HG03095 (cell line): ENCODE measurements at regions not wholly inside any gene's neighbourhood (a gene's known extent, or its start where the extent isn't known, plus 50 kb on each side); places are given as distances from the start of the nearest gene placed in this dataset.

ENCODE experiments used
- ATAC-seq: cut with Tn5 transposase; IDR thresholded peaks from one replicate; pipeline ENCODE4 v1.9.1; 2021; ENCODE audit warnings: moderate library complexity; ENCODE audit not compliant: unreplicated experiment

DNA sequence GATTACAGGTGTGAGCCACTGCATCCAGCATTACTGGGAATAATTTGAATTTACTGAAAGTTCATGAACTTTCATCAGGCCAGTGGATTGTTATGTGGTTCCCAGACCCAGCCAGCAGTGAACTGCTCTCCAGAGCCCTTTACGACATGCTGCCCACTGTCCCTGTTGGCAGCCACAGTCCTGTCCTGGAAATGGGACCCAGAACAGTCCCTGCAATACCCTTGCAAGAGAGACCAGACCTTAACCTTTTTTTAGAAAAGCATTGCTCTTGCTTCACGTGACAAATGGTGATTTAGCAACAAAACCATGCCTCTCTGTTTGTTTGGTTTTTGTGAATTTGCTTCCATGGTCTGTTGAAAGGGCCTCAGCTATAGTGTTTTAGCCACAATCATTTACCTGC lies 367.3 kb upstream of the C2CD4B start:
- no peak for ATAC-seq

DNA sequence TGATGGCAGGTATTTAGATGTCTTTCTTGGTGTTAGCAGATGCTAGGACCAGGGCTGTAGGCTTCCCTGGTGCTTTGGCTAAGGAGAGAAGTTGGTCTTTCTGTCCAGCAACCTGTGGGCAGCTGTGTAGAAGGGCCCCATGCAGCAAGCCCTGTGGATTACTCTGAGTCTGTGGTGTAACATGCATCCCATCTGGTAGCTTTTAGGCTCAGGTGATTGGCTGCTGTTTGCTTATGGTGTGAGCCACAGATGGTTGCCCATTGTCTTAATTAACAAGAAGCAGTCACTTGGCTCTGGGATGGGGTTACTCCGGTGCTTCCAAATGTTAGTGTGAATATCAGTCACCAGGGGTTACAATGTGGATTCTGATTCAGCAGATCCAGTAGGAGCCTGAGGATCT lies 368.6 kb upstream of the C2CD4B start:
- ATAC-seq = no peak

DNA sequence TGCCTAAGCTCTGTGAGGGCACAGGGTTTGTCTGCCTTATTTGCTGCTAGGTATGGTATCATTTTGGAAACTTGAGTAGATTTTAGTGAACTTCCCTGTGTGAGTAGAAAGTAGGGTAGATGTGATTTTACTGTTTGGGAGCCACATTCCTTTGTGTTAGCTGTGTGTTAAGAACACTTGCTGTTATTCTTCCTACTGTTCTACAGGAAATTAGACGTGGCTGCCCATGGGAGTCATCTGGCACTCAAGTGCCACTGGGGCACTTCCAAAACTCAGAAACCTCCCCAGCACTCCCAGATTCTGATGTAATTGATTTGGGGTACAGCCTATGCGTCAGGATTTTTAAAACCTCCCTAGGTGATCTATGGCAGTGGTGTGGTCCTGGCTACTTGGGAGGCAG lies 369.9 kb upstream of the C2CD4B start:
- no peak for ATAC-seq

DNA sequence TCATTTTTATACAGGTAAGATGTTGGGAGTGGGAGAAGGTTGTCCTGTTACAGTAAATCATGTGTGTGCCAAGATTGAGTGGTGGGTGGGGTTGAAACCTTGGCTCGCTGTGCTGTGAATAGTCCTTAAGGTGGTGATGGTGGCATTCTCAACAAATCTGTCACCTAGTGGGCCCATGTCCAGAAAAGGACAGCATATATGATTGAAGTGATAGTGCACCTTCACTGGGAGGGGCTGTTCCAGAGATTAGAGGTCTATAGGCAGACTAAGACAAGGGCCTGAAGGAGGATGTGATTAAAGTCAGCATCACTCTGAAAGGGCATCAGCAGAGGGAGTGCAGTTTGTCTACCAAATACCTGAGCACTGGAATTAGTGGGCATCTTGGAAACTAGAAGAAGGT lies 374.2 kb upstream of the C2CD4B start:
- no peak for ATAC-seq

DNA sequence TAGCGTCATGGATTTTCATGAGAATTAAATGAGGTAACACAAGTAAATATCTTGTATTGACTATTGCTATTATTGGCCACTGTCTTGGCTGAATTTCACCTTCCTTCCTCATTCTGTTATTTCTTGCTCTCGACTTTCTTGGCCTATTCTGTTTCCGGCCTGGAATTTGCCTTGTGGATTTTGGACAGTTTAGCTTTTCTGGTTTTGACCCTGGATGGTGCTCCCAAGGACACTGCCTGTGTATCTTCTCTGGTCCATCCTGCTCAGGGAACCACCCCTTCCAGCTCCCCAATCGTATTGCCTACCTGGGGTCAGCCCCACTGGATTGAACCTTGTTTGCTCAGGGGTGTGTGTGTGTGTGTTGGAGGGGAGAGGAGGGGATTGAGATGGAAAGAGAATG lies 376.2 kb upstream of the C2CD4B start:
- no peak for ATAC-seq

DNA sequence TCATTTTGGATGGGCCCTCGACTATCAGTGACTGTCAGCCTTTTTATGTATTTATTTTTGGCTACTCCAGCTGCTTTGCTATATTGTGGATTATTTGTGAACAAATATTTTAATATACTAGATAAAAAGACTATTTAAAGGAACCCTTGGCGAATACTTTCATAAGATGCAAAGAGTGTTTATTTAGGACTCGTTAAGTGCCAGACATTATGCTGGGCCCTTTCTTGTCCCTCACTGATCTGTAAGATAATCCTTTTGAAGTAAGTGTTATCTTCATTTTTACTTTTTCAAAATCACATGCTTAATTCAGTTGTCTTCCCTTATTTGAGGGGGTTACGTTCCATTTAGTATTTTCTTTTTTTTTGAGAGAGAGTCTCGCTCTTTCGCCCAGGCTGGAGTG lies 376.8 kb upstream of the C2CD4B start:
- no peak for ATAC-seq

DNA sequence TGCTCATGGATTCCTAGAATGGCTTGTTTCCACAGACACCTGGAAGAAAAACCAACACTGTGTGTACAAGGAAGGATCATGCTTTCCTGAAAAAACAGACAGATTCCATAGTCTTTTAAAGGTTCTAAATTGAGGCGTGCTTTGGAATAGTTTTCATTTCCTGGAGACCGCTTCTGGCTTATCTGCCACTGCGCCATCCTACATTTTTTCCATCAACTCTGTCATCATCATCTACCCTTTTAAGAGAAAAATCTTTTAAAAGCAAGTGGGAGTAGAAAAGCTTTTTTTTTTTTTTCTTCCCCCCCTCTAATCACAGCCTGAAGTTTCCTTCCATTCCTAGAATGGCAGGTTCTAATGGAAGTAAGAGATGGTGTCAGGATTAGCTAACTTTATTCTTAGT lies 379.4 kb upstream of the C2CD4B start:
- no peak for ATAC-seq

DNA sequence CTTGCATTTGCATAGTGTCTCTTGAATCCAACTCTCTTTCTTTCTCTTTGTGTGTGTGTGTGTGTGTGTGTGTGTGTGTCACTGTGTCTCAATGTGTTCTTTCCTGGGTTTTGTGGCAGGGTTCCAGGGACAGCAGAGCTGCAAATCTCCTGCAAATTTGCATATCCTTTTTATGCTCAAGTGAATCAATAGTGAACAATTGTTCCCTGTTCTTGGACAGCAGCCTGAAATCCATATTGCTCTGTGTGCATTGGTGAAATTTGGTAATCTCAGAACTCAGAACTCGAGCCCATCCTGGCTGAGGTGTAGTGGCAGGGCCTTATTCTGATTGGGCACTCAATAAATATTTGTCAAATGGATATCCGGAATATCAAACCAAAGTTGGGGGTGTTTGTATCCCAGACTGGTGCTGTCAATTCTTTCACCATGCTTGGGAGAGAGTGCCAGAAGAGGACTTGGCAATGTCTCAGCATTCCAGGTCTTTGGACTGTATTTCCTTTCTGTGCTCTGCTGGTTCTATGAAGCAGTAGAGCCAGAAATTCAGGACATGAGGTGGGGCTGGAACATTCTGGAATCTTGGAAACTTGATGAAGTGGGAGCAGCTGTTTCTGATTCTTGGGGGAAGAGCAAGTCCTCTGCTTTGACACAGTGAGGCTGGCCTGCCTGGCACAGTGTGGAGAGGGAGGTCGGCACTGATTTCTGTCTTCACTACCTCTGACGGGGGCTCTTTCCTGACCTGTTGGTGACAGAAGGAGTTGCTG lies 380.6 kb upstream of the C2CD4B start:
- ATAC-seq = no peak

DNA sequence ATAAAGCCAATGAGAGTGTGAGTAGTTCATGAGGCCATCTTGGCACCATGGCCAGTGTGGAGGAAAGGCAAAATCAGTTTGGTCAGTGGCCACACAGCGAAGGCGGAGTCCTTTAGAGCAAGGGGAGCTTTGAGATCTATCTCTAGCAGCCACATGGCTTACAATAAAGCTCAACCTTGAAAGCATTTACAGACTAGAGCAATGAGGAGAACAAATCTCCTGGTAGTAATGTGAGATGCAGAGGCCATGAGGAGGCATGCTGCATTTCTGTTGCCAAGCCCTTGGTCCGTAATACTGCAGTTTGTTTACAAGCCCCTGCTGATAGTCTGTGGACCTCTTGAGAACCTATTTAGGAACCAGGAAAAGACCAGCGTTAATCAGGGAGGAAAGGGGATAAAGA lies 381.5 kb upstream of the C2CD4B start:
- no peak for ATAC-seq

DNA sequence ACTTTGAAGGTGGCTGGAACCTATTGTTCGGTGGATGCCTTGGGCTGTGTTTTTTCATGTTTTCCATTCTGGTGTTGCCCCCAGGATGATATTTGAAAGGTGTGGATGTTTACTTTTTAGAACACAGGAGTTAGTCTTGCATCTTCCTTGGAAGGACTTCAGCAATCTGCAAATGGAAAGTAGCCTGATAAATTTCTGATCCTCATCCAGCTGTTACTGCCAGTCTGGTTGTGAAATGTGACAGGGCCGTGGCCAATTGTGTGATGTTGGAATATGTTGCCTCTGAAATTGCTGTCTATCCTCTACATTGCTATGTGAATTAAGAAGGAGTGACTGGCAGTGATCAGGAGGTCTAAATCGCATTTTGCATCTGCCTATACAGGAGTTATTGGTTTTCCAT lies 382.5 kb upstream of the C2CD4B start:
- ATAC-seq = no peak

DNA sequence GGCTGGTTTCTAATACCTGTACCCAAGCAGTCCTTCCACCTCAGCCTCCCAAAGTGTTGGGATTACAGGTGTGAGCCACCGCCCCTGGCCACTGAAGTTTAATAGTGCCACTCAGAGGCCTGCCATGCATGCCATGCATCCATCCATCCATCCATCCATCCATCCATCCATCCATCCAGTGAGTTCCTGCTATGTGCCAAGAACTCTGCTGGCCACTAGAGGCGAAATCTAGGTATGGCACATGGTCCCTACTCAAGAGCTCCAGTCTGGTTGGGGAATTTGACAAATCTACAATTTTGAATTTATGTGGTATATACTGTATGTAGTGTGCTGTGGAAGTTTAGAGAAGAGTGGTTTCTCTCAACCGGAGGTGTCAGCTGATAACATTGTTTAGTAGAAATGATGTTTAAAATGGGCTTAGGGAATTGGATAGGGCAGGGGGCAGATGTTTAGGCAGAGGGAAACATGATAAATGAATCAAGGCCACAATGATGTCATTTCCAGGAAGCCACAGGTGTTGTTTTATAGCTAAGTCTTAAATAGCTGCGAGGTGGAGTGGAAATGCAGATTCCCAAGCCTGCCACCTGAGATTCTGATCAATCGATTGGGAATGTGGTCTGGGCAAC lies 384.4 kb upstream of the C2CD4B start:
- ATAC-seq = no peak

DNA sequence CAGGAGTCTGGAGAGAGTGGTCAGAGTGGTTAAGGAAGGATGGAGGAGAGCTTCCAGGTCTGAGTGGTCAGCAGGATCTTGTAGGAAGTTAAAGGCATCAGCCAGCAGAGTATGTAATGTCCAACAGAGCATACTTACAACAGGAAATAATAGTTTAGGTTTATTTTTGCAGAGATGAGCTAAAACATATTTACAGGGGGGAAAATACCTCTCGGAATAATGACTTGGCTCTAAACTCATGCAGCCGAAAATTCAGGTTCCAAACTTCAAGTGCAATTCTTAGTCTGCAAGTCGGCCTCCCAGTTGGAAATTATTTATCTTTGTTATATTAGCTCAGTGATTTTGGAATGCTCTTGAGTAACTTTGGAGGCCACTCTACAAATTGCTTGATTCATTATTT lies 385.0 kb upstream of the C2CD4B start:
- no peak for ATAC-seq

DNA sequence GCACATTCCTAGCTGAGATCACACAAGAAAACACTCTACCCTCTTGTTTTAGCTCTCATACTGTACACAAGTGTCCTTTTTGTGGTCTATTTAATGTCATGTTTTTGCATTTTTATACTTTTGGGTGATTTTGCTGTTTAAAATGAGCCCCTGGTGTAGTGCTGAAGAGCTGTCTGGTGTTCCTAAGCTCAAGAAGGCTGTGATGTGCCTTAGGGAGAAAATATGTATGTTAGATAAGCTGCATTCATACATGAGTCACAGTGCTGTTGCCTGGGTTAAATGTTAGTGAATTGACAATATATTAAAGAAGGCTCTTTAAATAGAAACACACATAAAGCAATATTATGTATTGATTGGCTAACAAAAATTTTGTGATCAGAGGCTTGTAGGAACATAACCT lies 387.4 kb upstream of the C2CD4B start:
- ATAC-seq = no peak

DNA sequence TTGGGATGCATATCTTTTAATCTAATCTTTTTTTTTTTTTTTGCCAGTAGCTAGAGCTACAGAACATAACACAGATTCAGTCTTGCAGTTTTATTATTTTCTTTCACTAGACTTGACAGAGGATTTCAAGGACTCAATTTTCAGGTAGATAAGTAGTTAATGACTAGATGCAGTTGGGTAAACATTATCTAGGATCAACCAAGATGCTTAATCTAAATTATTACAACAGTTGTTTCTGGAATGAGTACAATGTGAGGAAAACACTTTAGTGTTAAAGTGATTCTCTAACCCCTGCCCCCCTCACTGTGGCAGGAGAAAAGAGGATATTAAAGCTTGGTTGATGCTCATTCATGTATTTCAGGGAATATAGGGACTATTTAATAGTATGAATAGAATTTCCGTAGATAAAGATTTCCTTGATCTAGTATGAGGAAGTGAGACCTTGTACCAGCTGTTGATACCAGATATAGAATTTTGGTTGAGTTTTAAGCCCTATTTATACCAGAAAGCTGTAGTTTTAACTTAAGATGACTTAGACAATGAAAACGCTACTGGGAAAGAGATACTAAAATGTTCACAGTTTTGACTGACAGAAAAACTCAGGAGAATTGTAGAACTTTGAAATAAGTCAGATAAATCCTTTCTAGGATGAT lies 389.0 kb upstream of the C2CD4B start:
- no peak for ATAC-seq

DNA sequence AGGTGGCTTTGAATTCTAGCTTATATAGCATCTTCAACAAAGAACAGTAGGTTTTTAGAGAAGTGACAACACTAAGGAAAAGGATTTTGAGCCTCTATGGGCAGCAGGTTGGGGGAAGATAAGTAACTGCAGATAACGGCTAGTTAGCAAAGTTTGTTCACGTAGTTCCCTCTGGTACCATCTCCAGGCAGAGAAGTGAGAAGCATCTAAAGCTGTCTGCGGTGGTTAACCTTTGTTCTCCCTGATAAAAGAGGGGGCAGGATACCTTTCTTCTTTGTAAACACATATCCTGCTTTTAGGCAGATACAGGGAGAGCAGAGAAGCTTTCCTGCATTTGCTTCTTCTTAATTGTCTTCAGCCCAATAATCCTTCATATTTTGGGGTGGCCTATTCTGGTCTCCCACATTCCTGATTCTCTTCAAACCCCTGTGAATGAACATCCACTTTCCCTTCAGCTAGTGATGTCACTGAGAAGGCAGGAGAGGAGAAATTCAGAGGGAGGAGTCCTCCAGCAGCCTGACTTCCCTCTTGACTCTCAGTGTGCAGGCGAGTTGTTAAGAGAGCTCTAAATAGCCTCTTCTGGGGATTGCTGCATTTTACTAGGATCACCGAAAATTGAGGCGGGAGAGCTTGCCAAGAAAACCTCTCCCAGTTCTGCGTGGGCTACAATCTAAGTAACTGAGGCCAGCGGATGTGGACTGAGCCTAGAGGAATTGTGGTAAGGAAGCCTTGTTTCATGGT lies 393.7 kb upstream of the C2CD4B start:
- ATAC-seq = no peak

DNA sequence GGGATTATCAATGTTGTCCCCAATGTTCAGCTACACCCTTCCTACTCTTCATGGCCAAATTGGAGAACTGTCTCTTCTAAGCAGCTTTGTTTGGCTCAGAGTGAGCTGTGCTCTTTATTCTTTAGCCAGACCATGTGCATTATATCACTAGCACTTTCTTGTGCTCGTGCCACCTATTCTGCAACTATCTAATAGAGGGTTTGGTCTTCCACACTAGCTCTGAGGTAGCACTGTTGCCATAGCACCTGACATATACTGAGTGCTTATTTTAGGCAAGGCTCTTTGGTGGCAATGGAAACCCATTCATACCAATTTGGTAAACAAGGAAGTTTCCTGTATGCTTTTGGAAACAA lies 394.3 kb upstream of the C2CD4B start:
- ATAC-seq = no peak

DNA sequence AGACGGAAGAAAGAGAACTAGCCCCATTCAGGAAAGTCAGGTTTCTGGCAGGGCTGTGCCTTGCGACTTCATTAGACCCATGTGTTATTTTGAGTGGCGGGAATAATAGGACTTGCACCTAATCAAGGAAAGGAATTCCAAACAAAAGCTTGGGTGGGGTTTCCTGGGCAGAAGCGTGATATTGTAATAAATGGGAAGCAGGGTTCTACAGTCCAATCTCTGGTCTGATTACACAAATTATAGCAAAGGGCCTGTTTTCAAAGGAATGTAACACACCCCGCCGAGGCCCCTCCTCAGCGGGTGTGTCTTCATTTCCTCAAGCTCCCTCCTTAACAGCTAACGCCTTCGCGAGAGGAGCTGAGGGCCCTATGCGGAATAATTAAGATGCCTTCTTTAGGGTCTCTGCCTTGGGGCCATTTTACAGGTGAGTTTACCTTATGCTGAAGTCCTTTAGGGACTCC lies 396.0 kb upstream of the C2CD4B start:
- ATAC-seq = no peak

DNA sequence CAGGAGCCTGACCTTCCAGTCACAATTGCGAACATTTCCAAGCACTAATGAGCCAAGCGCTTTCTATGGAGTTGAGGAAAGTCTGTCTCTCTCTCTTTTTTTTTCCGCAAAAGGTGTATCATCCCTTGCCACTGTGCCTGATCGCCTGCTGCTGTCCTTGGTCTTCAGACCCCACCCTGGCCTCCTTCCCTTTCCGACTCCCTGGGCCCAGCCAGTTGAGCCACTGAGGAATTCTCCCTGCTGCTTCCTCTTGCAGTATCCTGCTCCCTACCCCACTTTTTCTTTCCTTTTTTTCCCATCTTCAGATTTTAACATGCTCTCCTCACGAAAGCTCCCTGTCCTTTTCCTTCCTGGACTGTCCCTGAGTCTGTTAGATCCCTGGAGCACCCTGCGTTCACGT lies 396.5 kb upstream of the C2CD4B start:
- ATAC-seq = no peak

DNA sequence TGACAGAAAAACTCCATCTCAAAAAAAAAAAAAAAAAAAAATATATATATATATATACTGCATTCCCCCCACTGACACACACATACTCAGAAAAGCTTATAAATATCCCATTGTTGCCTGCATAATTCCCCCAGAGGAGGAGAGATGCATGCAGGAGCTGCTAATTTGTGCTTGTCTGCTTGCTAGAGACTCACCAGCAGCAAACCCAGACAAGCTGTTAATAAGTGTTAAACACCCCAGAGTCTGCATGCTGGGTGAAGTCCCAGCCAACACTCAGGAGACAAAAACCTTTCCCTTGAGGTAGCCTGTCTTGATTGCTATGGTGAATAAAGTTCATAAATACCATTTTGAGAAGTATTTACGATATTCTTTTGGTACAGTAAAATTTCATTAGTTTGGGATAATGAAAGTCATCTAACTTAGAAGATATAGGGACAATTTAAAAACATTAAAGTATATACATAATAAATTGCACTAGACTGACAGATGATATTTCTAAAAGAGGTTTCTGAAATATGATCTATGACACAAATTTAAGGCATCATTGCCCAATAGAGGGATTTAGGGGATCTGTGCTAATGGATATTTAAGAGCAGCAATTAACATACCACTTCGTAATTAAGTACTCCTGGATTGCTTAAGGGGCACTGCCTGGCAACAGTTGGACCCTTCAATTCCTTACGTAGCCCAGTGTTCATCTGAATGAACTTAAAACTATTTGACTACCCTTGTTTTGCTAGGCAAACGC lies 400.0 kb upstream of the C2CD4B start:
- ATAC-seq = no peak

DNA sequence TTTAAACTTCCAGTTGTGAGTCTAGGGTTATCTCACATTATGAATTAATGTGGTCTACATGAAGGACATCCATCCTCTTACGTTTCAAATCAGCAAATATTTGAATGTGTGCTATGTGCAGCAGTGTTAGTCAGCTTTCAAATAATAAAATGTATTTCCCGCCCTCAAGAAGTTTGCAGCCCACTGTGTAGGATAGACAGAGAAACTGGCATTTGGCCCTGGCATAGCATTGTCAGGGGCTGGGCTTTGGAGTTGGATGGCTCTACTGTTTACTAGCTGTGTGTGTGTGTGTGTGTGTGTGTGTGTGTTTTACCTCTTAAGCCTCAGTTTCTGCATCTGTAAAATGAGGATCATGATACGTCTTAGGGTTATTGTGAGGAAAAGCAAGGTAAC lies 400.5 kb upstream of the C2CD4B start:
- ATAC-seq = no peak

DNA sequence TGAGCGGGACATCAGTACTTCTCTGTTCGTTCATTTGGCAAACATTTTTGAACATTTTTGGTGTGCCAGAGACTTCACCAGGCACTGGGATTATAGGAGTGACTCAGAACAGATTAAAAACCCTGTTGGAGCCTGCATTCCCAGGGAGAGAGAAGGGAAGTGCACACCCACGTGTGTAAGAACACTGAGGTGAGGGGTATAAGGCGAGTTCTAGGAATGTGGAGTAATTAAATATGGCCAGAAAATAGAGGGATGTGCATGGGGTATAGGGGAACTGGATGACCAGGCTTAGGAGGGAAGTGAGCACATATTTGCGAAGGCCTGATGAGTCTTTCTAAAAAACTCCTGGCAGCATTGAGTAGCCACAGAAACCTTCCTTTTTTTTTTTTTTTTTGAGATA lies 401.2 kb upstream of the C2CD4B start:
- no peak for ATAC-seq
